Small intestine (tissue), 7 donors: ENCODE measurements at regions not wholly inside any gene's neighbourhood (a gene's known extent, or its start where the extent isn't known, plus 50 kb on each side); places are given as distances from the start of the nearest gene placed in this dataset.
A peak's percentile ranks its signal among the peaks of the same experiment; 100 is the strongest.

Source experiments
- DNase-seq, 2 donors: peaks; one replicate each; pipeline versions ENCODE4 v3.0.0 to v3.0.0-alpha.2; 2013
- FAIRE-seq: peaks from 2 replicates; lab custom pipeline; 2012; peaks lifted over from hg19 to GRCh38; lab: Jason Lieb, UNC
- H3K27ac ChIP-seq, 3 donors: one replicate each; pipeline ENCODE4 v1.5.1; 2013; ENCODE audit warnings: low read length in 2 of 3, mild to moderate bottlenecking in 2 of 3, control low read depth in 1 of 3, inconsistent platforms in 1 of 3, low read depth in 1 of 3, moderate library complexity in 1 of 3
- H3K27me3 ChIP-seq, 3 donors: one replicate each; pipeline ENCODE4 v1.6.1; 2013; ENCODE audit warnings: low read length in 3 of 3, inconsistent platforms in 1 of 3; ENCODE audit not compliant: control insufficient read depth in 3 of 3, insufficient read depth in 3 of 3
- H3K36me3 ChIP-seq, 3 donors: one replicate each; pipeline ENCODE4 v1.6.1; 2013; ENCODE audit warnings: low read length in 3 of 3, inconsistent platforms in 1 of 3, low read depth in 1 of 3, mild to moderate bottlenecking in 1 of 3, moderate library complexity in 1 of 3; ENCODE audit not compliant: control insufficient read depth in 3 of 3, insufficient read depth in 2 of 3
- H3K4me1 ChIP-seq, 3 donors: one replicate each; pipeline ENCODE4 v1.6.1; 2013; ENCODE audit warnings: low read length in 2 of 3, inconsistent platforms in 1 of 3, low read depth in 1 of 3, mild to moderate bottlenecking in 1 of 3, moderate library complexity in 1 of 3; ENCODE audit not compliant: control insufficient read depth in 3 of 3, insufficient read depth in 2 of 3
- H3K4me3 ChIP-seq, 3 donors: one replicate each; pipeline ENCODE4 v1.5.1; 2013; ENCODE audit warnings: low read length in 3 of 3, control low read depth in 1 of 3, inconsistent platforms in 1 of 3, low read depth in 1 of 3, mild to moderate bottlenecking in 1 of 3, moderate library complexity in 1 of 3
- H3K9me3 ChIP-seq, 2 donors: one replicate each; pipeline ENCODE4 v1.6.1; 2013; ENCODE audit warnings: low read depth in 1 of 2, low read length in 1 of 2; ENCODE audit not compliant: control insufficient read depth in 2 of 2, insufficient read depth in 1 of 2
- WGBS, 3 donors: extraction: QIAGEN DNeasy Blood & Tissue Kit; methylation state at CpG; one replicate each; pipeline ENCODE4 v1.1.7; 2013; 5-methylcytosine and 5-hydroxymethylcytosine counted together
- donor health status: healthy with polysubstance abuse.
- donor health status: control.
- donor health status: control.
- donor health status: Bipolar disorder and iron deficiency.
- donor health status: healthy.

DNA sequence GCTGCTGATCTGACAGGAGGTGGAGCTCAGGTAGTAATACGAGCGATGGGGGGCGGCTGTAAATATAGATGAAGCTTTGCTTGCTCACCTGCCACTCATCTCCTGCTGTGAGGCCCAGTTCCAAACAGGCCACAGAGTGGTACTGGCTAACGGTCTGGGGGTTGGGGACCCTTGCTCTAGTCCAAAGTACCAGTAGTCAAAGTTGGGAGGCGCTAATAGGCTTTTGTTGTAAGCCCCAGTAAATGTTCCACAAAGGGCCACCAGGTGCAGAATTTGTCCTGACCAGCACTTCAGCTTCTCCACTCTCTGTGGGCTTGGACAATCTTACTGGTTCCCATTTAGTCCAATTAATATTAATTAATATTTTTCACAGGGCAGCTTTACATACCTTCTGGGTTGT is 206.6 kb downstream of the ACTR3B start:
- Histone ChIP-seq H3K27me3 (no peaks in the 10 kb centered on the region), H3K27ac (no peak overlapping the region), H3K9me3 (peaks cover 0 to 19% of the 10 kb centered on the region in 2 donors), H3K4me1 (no peaks in the 10 kb centered on the region), H3K4me3 (no peak overlapping the region), H3K36me3 (no peaks in the 10 kb centered on the region)
- no peak for DNase-seq
- WGBS, 3 donors = 74 to 87% (median 80%) methylated on average over 5 of the region's 5 CpGs
- no peak for FAIRE-seq

DNA sequence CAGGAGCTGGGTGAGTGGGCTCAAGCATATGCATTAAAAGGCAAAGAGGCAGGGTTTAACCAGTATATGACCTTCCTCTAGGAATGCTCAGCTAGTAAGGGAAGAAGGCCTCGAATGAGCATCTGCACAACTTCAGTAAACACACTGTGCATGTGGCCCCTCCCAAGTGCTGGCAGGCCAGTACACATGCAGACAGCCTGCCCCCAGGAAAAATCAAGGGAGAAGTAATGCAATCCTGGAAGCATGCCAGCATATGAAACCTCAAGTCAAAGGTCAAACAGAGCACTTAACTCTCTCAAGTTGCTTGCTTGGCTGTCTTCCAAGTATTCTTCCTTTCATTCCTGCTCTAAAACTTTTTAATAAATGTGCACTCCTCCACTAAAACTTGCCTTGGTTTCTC is 208.4 kb downstream of the ACTR3B start:
- Histone ChIP-seq H3K4me1 (no peaks in the 10 kb centered on the region), H3K4me3 (no peak overlapping the region), H3K36me3 (no peaks in the 10 kb centered on the region), H3K27me3 (no peaks in the 10 kb centered on the region), H3K9me3 (peaks cover 0 to 24% of the 10 kb centered on the region in 2 donors), H3K27ac (no peak overlapping the region)
- DNase-seq (peak in 1 of 2 donors; percentile 5), FAIRE-seq (no peak)
- 40 to 59% (median 42%) methylated on average over 1 of the region's 1 CpG for WGBS, 3 donors

DNA sequence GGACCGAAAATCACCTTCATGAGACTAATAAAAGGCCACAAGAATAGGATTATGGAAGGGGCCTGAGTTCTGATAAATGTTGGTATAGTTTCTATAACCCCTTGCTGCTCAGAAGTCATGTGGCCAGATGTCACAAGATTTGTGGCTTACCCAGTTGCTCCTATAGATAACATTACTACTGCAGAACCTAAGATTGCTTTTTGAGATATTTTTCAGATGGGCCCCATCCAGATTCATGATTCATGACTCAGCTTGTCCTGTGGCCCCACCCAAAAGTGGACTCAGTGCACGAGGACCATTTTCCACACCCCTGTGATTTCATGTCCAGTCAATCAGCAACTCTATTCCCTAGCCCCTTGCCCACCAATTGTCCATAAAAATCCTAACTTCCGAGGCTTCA is 209.0 kb downstream of the ACTR3B start:
- no peaks in the 10 kb centered on the region for H3K27me3 ChIP-seq
- DNase-seq (no peak), FAIRE-seq (no peak)
- no peaks in the 10 kb centered on the region for H3K36me3 ChIP-seq
- no peak overlapping the region for H3K27ac ChIP-seq
- H3K4me1 ChIP-seq = no peaks in the 10 kb centered on the region
- no peak overlapping the region for H3K4me3 ChIP-seq
- H3K9me3 ChIP-seq = peaks cover 0 to 24% of the 10 kb centered on the region in 2 donors
- WGBS, 3 donors = 49 to 63% (median 62%) methylated on average over 3 of the region's 3 CpGs

DNA sequence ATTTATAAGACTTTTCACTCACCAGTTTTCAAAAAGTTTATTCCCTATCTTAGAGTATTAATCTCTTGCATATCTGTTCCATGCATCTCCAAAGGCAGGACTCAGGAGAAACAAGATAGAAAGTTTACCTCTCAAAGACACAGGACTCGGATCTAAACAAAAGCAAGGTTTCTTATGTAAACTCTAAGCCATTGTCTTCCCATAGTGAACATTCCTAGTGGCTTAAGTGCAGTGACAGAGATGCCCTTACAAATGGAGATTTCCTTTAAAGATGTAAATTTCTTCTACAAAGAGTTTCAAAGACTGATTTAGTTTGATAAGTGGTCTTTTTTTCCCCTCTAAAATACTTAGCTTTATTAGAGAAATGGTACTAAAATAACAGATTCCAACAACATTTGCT is 209.8 kb downstream of the ACTR3B start:
- DNase-seq (no peak), FAIRE-seq (no peak)

DNA sequence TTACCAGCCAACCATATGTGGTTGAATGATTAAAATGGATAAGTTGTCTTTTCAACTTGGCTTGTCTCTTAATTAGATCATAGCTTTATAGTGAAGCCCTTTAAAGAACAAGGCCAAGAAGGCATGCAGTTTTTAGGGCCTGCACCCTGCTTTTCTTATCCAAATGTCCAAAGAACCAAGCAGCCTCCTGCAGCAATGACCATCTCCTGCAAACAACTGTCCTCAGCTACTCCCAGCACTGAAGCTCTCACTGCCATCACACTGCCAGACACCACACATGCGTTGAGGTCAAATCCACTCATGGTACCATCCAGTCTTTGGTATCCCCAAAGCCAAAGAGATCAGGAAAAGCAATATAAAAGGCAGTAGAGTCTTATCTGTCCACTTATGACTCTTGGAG is 210.3 kb downstream of the ACTR3B start:
- 57 to 74% (median 57%) methylated on average over 1 of the region's 1 CpG for WGBS, 3 donors
- FAIRE-seq (no peak), DNase-seq (no peak)
- H3K27me3 ChIP-seq = no peaks in the 10 kb centered on the region
- H3K4me1 ChIP-seq = no peaks in the 10 kb centered on the region
- H3K4me3 ChIP-seq = no peak overlapping the region
- no peak overlapping the region for H3K27ac ChIP-seq
- H3K36me3 ChIP-seq = no peaks in the 10 kb centered on the region
- peaks cover 0 to 24% of the 10 kb centered on the region in 2 donors for H3K9me3 ChIP-seq

More for the DNA sequence above, 209.8 kb downstream of the ACTR3B start:
- Histone ChIP-seq H3K36me3 (no peaks in the 10 kb centered on the region), H3K4me3 (no peak overlapping the region), H3K27me3 (no peaks in the 10 kb centered on the region), H3K4me1 (no peaks in the 10 kb centered on the region), H3K27ac (no peak overlapping the region), H3K9me3 (peaks cover 0 to 24% of the 10 kb centered on the region in 2 donors)
- 10 to 43% (median 38%) methylated on average over 1 of the region's 1 CpG for WGBS, 3 donors

DNA sequence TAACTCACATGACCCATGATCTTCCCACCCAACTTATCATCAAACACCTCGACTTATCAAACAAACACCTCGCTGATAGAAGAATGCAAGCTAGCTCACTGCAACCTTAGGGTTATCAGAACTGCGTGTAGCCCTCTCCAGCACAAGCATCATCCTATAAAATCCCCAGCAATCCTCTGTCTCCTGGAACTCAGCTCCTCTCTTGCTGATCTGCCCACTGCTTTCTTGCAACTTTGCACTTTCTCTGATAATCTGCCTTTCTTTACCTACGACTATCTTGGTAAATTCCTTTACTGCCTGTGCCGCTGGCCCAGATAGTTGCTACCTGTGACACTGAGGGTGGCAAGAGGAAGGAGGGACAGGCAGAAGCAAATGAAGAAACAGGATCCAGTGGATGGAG is 210.9 kb downstream of the ACTR3B start:
- H3K27ac ChIP-seq = no peak overlapping the region
- DNase-seq (no peak), FAIRE-seq (no peak)
- H3K4me1 ChIP-seq = no peaks in the 10 kb centered on the region
- H3K9me3 ChIP-seq = peaks cover 0 to 24% of the 10 kb centered on the region in 2 donors
- WGBS, 3 donors = 64 to 80% (median 76%) methylated on average over 5 of the region's 5 CpGs
- H3K4me3 ChIP-seq = no peak overlapping the region
- H3K36me3 ChIP-seq = no peaks in the 10 kb centered on the region
- H3K27me3 ChIP-seq = no peaks in the 10 kb centered on the region

DNA sequence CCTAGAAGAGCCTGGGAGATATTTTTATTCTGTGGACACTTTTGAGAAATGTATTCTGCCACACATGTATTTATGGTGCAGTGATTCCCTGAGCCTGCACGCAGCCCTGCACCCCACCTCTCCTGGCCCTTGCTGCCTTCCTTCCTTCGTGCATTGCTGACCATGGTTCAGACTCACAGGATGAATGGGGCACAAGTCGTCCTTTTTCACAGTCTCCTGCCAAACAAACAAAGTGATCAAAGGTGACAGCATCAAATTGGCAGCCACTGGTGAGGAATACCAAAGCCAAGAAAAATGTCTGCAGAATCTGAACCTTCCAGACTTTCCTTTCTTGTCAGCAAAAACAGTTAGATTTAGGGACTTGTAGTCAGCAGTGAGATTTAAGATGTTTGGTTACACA is 215.0 kb downstream of the ACTR3B start:
- DNase-seq = no peak
- H3K4me1 ChIP-seq = no peaks in the 10 kb centered on the region
- no peak for FAIRE-seq
- no peaks in the 10 kb centered on the region for H3K27me3 ChIP-seq
- H3K9me3 ChIP-seq = peaks cover 0 to 9% of the 10 kb centered on the region in 2 donors
- no peak overlapping the region for H3K27ac ChIP-seq
- 10 to 29% (median 21%) methylated on average over 3 of the region's 3 CpGs for WGBS, 3 donors
- H3K36me3 ChIP-seq = no peaks in the 10 kb centered on the region
- H3K4me3 ChIP-seq = no peak overlapping the region

DNA sequence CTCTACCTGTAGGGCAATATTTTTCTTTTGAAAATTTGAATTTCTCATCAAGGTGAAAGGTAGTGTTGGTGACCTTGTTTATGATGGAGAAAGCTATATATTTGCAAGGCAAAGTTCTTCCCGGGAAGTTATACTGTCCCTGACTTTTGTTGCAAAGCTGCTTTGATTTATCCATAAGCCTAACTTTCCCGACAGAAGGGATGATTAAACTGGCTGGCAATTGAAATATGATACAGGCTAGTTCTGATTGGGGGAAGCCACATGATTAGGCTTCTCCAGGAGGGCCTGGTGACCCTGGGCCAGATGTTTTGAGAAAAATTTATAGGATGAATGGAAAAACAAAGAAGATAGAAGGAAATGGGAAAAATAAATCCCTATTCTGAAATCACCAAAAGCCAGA is 215.5 kb downstream of the ACTR3B start:
- Histone ChIP-seq H3K4me3 (no peak overlapping the region), H3K27me3 (no peaks in the 10 kb centered on the region), H3K27ac (no peak overlapping the region), H3K4me1 (no peaks in the 10 kb centered on the region), H3K36me3 (no peaks in the 10 kb centered on the region), H3K9me3 (peaks cover 0 to 9% of the 10 kb centered on the region in 2 donors)
- FAIRE-seq (no peak), DNase-seq (no peak)
- WGBS, 3 donors = 33 to 40% (median 34%) methylated on average over 2 of the region's 2 CpGs

DNA sequence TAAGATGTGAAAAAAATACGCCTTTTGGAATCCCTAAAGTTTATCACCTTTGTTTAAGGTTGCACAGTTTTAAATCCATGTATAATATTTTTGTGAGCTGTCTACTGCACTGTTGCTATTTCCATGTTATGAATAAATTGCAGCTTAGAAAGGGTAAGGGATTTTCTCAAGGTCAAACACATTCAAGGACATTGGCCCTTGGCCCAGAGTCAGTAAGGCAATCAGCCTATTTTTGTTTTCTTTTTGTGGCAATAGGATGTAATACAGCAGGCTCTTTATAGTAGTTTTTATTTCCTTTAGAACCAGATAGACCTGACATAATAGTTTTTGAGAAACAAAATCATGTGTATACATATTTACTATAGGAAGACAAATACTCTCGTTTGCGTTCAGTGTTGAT is 219.8 kb downstream of the ACTR3B start:
- H3K27me3 ChIP-seq = peaks cover 0 to 2% (median 0%) of the 10 kb centered on the region in 3 donors
- no peak overlapping the region for H3K27ac ChIP-seq
- H3K36me3 ChIP-seq = no peaks in the 10 kb centered on the region
- no peaks in the 10 kb centered on the region for H3K9me3 ChIP-seq
- H3K4me3 ChIP-seq = no peak overlapping the region
- FAIRE-seq (no peak), DNase-seq (no peak)
- no peaks in the 10 kb centered on the region for H3K4me1 ChIP-seq
- WGBS, 3 donors = 58 to 80% (median 65%) methylated on average over 3 of the region's 3 CpGs
